BLaER1 treated with 17β-estradiol and CSF1 and Interleukin-3, amounts not matched to agents 10 nM and 100 nM (cell line): ENCODE measurements at regions not wholly inside any gene's neighbourhood (a gene's known extent, or its start where the extent isn't known, plus 50 kb on each side); places are given as distances from the start of the nearest gene placed in this dataset.

Experiments used
- H3K27ac ChIP-seq, 11 experiments: shearing (Covaris generic); formaldehyde crosslinking; 2 replicates each; pipeline ENCODE4 v1.8.1; 2022
- H3K27me3 ChIP-seq, 11 experiments: shearing (Covaris generic); formaldehyde crosslinking; 2 replicates each; pipeline ENCODE4 v1.8.1; 2022
- H3K36me3 ChIP-seq, 11 experiments: shearing (Covaris generic); formaldehyde crosslinking; 2 replicates each; pipeline ENCODE4 v1.8.1; 2022
- H3K4me1 ChIP-seq, 10 experiments: shearing (Covaris generic); formaldehyde crosslinking; 2 replicates each; pipeline ENCODE4 v1.8.1; 2022
- H3K4me2 ChIP-seq, 11 experiments: shearing (Covaris generic); formaldehyde crosslinking; 2 replicates each; pipeline ENCODE4 v1.8.1; 2022
- H3K4me3 ChIP-seq, 10 experiments: shearing (Covaris generic); formaldehyde crosslinking; 2 replicates each; pipeline ENCODE4 v1.8.1; 2022
- H3K9ac ChIP-seq, 11 experiments: shearing (Covaris generic); formaldehyde crosslinking; 2 replicates each; pipeline ENCODE4 v1.8.1; 2022
- H3K9me3 ChIP-seq, 11 experiments: shearing (Covaris generic); formaldehyde crosslinking; replicated peaks in 1 of 11; 2 replicates each; pipeline ENCODE4 v1.8.1; 2022
- H4K20me1 ChIP-seq, 11 experiments: shearing (Covaris generic); formaldehyde crosslinking; 2 replicates each; pipeline ENCODE4 v1.8.1; 2022
- Cebpa-rat ChIP-seq, 11 experiments: shearing (Covaris generic); IDR thresholded peaks; 2 replicates each; pipeline ENCODE4 v1.8.1; 2022

GRCh38 chr12:81944886-81945285 lies 185.7 kb upstream of the PPFIA2 start:
- TF ChIP-seq Cebpa-rat (IDR thresholded peaks at IDR 0.05), result no peak
- Histone ChIP-seq H3K27ac (no peak overlapping the region), H3K9ac (no peak overlapping the region), H3K4me3 (no peak overlapping the region), H3K4me1 (peaks cover 9 to 48% (median 19%) of the 10 kb centered on the region in 10 experiments), H3K27me3 (peaks cover 46 to 89% (median 59%) of the 10 kb centered on the region in 11 experiments), H4K20me1 (peaks cover 0 to 32% (median 0%) of the 10 kb centered on the region in 11 experiments; a peak in 10 of 22 replicates), H3K9me3 (no peaks in the 10 kb centered on the region), H3K36me3 (no peaks in the 10 kb centered on the region), H3K4me2 (peak overlapping the region in 3 of 11 experiments; percentile 33 to 59 (median 41); a peak in 5 of 22 replicates)

GRCh38 chr12:81942594-81942993 lies 183.4 kb upstream of the PPFIA2 start:
- peaks cover 0 to 47% (median 0%) of the 10 kb centered on the region in 11 experiments; a peak in 11 of 22 replicates for H4K20me1 ChIP-seq
- H3K36me3 ChIP-seq, result no peaks in the 10 kb centered on the region
- H3K9ac ChIP-seq, result no peak overlapping the region
- peaks cover 46 to 96% (median 82%) of the 10 kb centered on the region in 11 experiments for H3K27me3 ChIP-seq
- TF ChIP-seq Cebpa-rat (IDR thresholded peaks at IDR 0.05), result no peak
- no peak overlapping the region for H3K4me3 ChIP-seq
- no peak overlapping the region for H3K27ac ChIP-seq
- H3K9me3 ChIP-seq, result peaks cover 0 to 11% (median 0%) of the 10 kb centered on the region in 11 experiments; a peak in 2 of 22 replicates
- peaks cover 7 to 37% (median 9%) of the 10 kb centered on the region in 10 experiments; a peak in 18 of 20 replicates for H3K4me1 ChIP-seq
- H3K4me2 ChIP-seq, result peak overlapping the region; percentile 6 to 70 (median 42); a peak in 19 of 22 replicates

- Histone ChIP-seq H3K4me1 (no peaks in the 10 kb centered on the region), H3K27me3 (peaks cover 0 to 50% (median 0%) of the 10 kb centered on the region in 11 experiments; a peak in 8 of 22 replicates), H3K27ac (no peak overlapping the region), H3K4me3 (no peak overlapping the region), H3K4me2 (no peak overlapping the region), H3K9ac (no peak overlapping the region), H3K9me3 (peaks cover 0 to 15% (median 0%) of the 10 kb centered on the region in 11 experiments; a peak in 6 of 22 replicates), H4K20me1 (no peaks in the 10 kb centered on the region; a peak in 1 of 22 replicates), H3K36me3 (no peaks in the 10 kb centered on the region)
- no peak for TF ChIP-seq Cebpa-rat (IDR thresholded peaks at IDR 0.05)
Measured at GRCh38 chr12:81930037-81930436, 170.9 kb upstream of the PPFIA2 start.

- Histone ChIP-seq H3K9me3 (peaks cover 29 to 71% (median 40%) of the 10 kb centered on the region in 11 experiments), H3K4me3 (no peak overlapping the region), H3K4me1 (no peaks in the 10 kb centered on the region), H3K27ac (no peak overlapping the region), H3K36me3 (no peaks in the 10 kb centered on the region; a peak in 1 of 22 replicates), H3K9ac (no peak overlapping the region), H4K20me1 (no peaks in the 10 kb centered on the region), H3K4me2 (no peak overlapping the region), H3K27me3 (no peaks in the 10 kb centered on the region)
- TF ChIP-seq Cebpa-rat (IDR thresholded peaks at IDR 0.05), result no peak
Measured at GRCh38 chr12:81896771-81897170, 137.6 kb upstream of the PPFIA2 start.

GRCh38 chr12:81888961-81889360 lies 129.8 kb upstream of the PPFIA2 start:
- Histone ChIP-seq H3K4me3 (no peak overlapping the region), H3K9ac (no peak overlapping the region), H3K9me3 (peaks cover 0 to 33% (median 0%) of the 10 kb centered on the region in 11 experiments; a peak in 8 of 22 replicates), H3K36me3 (no peaks in the 10 kb centered on the region), H4K20me1 (no peaks in the 10 kb centered on the region), H3K27me3 (no peaks in the 10 kb centered on the region), H3K27ac (no peak overlapping the region), H3K4me2 (no peak overlapping the region), H3K4me1 (no peaks in the 10 kb centered on the region)
- TF ChIP-seq Cebpa-rat (IDR thresholded peaks at IDR 0.05), result no peak

GRCh38 chr12:81888106-81888740 lies 129.1 kb upstream of the PPFIA2 start:
- no peak for TF ChIP-seq Cebpa-rat (IDR thresholded peaks at IDR 0.05)
- no peak overlapping the region for H3K27ac ChIP-seq
- no peaks in the 10 kb centered on the region for H3K27me3 ChIP-seq
- H3K4me2 ChIP-seq, result no peak overlapping the region
- peaks cover 0 to 25% (median 0%) of the 10 kb centered on the region in 11 experiments; a peak in 7 of 22 replicates for H3K9me3 ChIP-seq
- H3K9ac ChIP-seq, result no peak overlapping the region
- no peaks in the 10 kb centered on the region for H3K4me1 ChIP-seq
- H3K4me3 ChIP-seq, result no peak overlapping the region
- no peaks in the 10 kb centered on the region for H4K20me1 ChIP-seq
- H3K36me3 ChIP-seq, result no peaks in the 10 kb centered on the region

GRCh38 chr12:81874586-81874985 lies 115.4 kb upstream of the PPFIA2 start:
- H3K4me3 ChIP-seq, result no peak overlapping the region
- no peak overlapping the region for H3K4me2 ChIP-seq
- no peaks in the 10 kb centered on the region for H3K4me1 ChIP-seq
- no peak overlapping the region for H3K27ac ChIP-seq
- H3K9me3 ChIP-seq, result no peaks in the 10 kb centered on the region
- TF ChIP-seq Cebpa-rat (IDR thresholded peaks at IDR 0.05), result no peak
- H3K9ac ChIP-seq, result no peak overlapping the region
- H3K36me3 ChIP-seq, result no peaks in the 10 kb centered on the region
- no peaks in the 10 kb centered on the region for H3K27me3 ChIP-seq
- H4K20me1 ChIP-seq, result no peaks in the 10 kb centered on the region

- Histone ChIP-seq H3K9me3 (no peaks in the 10 kb centered on the region), H3K27me3 (no peaks in the 10 kb centered on the region), H3K4me2 (no peak overlapping the region), H3K4me1 (no peaks in the 10 kb centered on the region), H3K27ac (no peak overlapping the region), H3K9ac (no peak overlapping the region), H3K4me3 (no peak overlapping the region), H4K20me1 (no peaks in the 10 kb centered on the region), H3K36me3 (no peaks in the 10 kb centered on the region)
- TF ChIP-seq Cebpa-rat (IDR thresholded peaks at IDR 0.05), result no peak
Measured at GRCh38 chr12:81874166-81874565, 115.0 kb upstream of the PPFIA2 start.

GRCh38 chr12:81872400-81872799 lies 113.2 kb upstream of the PPFIA2 start:
- no peaks in the 10 kb centered on the region for H3K9me3 ChIP-seq
- no peaks in the 10 kb centered on the region for H3K4me1 ChIP-seq
- no peaks in the 10 kb centered on the region for H3K27me3 ChIP-seq
- H3K4me2 ChIP-seq, result no peak overlapping the region
- H4K20me1 ChIP-seq, result no peaks in the 10 kb centered on the region
- H3K4me3 ChIP-seq, result no peak overlapping the region
- H3K9ac ChIP-seq, result no peak overlapping the region
- H3K36me3 ChIP-seq, result no peaks in the 10 kb centered on the region
- H3K27ac ChIP-seq, result no peak overlapping the region
- no peak for TF ChIP-seq Cebpa-rat (IDR thresholded peaks at IDR 0.05)

GRCh38 chr12:81866081-81866480 lies 106.9 kb upstream of the PPFIA2 start:
- H3K9ac ChIP-seq, result no peak overlapping the region
- no peaks in the 10 kb centered on the region for H4K20me1 ChIP-seq
- H3K27me3 ChIP-seq, result no peaks in the 10 kb centered on the region
- no peaks in the 10 kb centered on the region for H3K9me3 ChIP-seq
- H3K36me3 ChIP-seq, result no peaks in the 10 kb centered on the region
- no peak overlapping the region for H3K4me3 ChIP-seq
- H3K27ac ChIP-seq, result no peak overlapping the region
- TF ChIP-seq Cebpa-rat (IDR thresholded peaks at IDR 0.05), result no peak
- H3K4me2 ChIP-seq, result no peak overlapping the region
- no peaks in the 10 kb centered on the region for H3K4me1 ChIP-seq
